ENCODE measurements at regions not wholly inside any gene's neighbourhood (a gene's known extent, or its start where the extent isn't known, plus 50 kb on each side); places are given as distances from the start of the nearest gene placed in this dataset.

- no peak overlapping the region for H2BK5ac ChIP-seq (ENCODE audit: insufficient read length, low read length)
- H3K4me2 ChIP-seq (ENCODE audit: insufficient read depth, insufficient read length, low read length): no peak overlapping the region
- no peaks in the 10 kb centered on the region for H3K36me3 Mint-ChIP-seq (ENCODE audit: insufficient read depth in 1 of 3, low read depth in 3 of 3)
- H3K56ac ChIP-seq (ENCODE audit: insufficient read length, low read depth, low read length): no peak overlapping the region
- no peak overlapping the region for H3K27ac Mint-ChIP-seq
- no peak overlapping the region for H2BK12ac ChIP-seq (ENCODE audit: insufficient read length, low read depth, low read length)
- no peak overlapping the region for H2AFZ ChIP-seq (ENCODE audit: low read length)
- H3K27ac ChIP-seq (ENCODE audit: insufficient read length, low read depth, low read length): no peak overlapping the region
- no peaks in the 10 kb centered on the region for H3K79me2 ChIP-seq (ENCODE audit: insufficient read depth, low read length)
- no peak for DNase-seq
- H3K4me1 Mint-ChIP-seq: peaks cover 22 to 34% of the 10 kb centered on the region in 2 experiments
- H4K91ac ChIP-seq (ENCODE audit: insufficient read length, low read depth, low read length): no peak overlapping the region
- no peak overlapping the region for H4K5ac ChIP-seq (ENCODE audit: insufficient read length, low read depth, low read length)
- no peak overlapping the region for H3K18ac ChIP-seq (ENCODE audit: insufficient read length, low read depth, low read length)
- no peaks in the 10 kb centered on the region for H3K4me1 ChIP-seq (ENCODE audit: insufficient read depth, low read length)
- no peak overlapping the region for H2AK5ac ChIP-seq (ENCODE audit: insufficient read length, low read length)
- no peaks in the 10 kb centered on the region for H3K9me3 Mint-ChIP-seq
- no peaks in the 10 kb centered on the region for H3K9me3 ChIP-seq (ENCODE audit: control insufficient read depth, low read depth, low read length)
- H3K23me2 ChIP-seq (ENCODE audit: insufficient read length, low read depth, low read length, poor library complexity, severe bottlenecking): no peaks in the 10 kb centered on the region
- H2BK120ac ChIP-seq (ENCODE audit: low read depth, low read length, poor library complexity, severe bottlenecking): no peak overlapping the region
- H3K14ac ChIP-seq (ENCODE audit: insufficient read depth, low read length): no peak overlapping the region
- H3K27me3 Mint-ChIP-seq (ENCODE audit: low read depth): peaks cover 30% of the 10 kb centered on the region
- H3T11ph ChIP-seq (ENCODE audit: low read length): no peak overlapping the region
- no peaks in the 10 kb centered on the region for H4K20me1 ChIP-seq (ENCODE audit: control insufficient read depth, insufficient read depth, insufficient read length)
- no peak overlapping the region for H3K9ac ChIP-seq (ENCODE audit: extremely low read depth, insufficient read length, low read length)
- no peak for TF ChIP-seq CTCF (conservative IDR thresholded peaks at IDR 0.05)
- no peak overlapping the region for H4K8ac ChIP-seq (replicated peaks; ENCODE audit: insufficient read length, low read depth, low read length)
- H3K4ac ChIP-seq (ENCODE audit: low read depth, low read length): no peak overlapping the region
- no peaks in the 10 kb centered on the region for H3K79me1 ChIP-seq (ENCODE audit: insufficient read depth, low read depth, low read length, poor library complexity, severe bottlenecking)
- H3K23ac ChIP-seq (ENCODE audit: insufficient read length, low read depth, low read length): no peak overlapping the region
- H3K4me3 Mint-ChIP-seq: no peak overlapping the region
- WGBS (ENCODE audit: extremely low coverage, insufficient read length, low lambda C conversion rate): no CpG with 5 or more reads among the region's 5 CpGs
- H2BK15ac ChIP-seq (ENCODE audit: low read depth, low read length): no peak overlapping the region
- no peak overlapping the region for H2BK20ac ChIP-seq (ENCODE audit: low read depth, low read length, poor library complexity, severe bottlenecking)
- no peaks in the 10 kb centered on the region for H3K27me3 ChIP-seq (ENCODE audit: insufficient read depth, low read length)
Measured at GRCh38 chr17:34811561-34811960, 149.7 kb downstream of the CCT6B start.

Measured in H9 (cell line).